ENCODE measurements at regions not wholly inside any gene's neighbourhood (a gene's known extent, or its start where the extent isn't known, plus 50 kb on each side); places are given as distances from the start of the nearest gene placed in this dataset.

DNA sequence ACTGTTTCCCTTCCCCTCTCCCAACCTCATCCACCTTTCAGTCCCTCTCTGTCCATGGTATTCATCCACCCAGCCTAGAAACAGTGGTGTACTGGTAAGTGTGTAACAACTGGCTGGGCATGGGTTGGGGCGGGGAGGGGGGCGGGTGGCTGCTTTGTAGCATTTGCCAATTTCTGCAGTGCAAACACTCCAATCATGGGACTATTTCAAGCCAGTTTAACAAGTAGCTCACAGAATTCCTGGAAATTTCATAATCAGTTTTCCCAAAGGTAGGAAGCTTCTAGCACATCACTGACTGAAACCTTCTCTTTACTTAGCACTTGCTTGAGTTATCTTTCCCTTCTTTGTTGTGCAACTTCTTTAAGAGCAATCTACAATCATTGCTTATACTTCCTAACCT is 100.8 kb upstream of the WASF3 start:
- Histone ChIP-seq H3K27me3 (ENCODE audit: control insufficient read depth, insufficient read depth, low read length) (no peaks in the 10 kb centered on the region), H3K4me1 (ENCODE audit: control insufficient read depth, insufficient read depth, low read length) (no peaks in the 10 kb centered on the region), H3K27ac (ENCODE audit: low read depth, low read length) (no peak overlapping the region), H3K4me3 (ENCODE audit: low read length) (no peak overlapping the region), H3K9ac (ENCODE audit: low read length) (no peak overlapping the region), H3K36me3 (ENCODE audit: control insufficient read depth, insufficient read depth, low read length) (no peaks in the 10 kb centered on the region)

DNA sequence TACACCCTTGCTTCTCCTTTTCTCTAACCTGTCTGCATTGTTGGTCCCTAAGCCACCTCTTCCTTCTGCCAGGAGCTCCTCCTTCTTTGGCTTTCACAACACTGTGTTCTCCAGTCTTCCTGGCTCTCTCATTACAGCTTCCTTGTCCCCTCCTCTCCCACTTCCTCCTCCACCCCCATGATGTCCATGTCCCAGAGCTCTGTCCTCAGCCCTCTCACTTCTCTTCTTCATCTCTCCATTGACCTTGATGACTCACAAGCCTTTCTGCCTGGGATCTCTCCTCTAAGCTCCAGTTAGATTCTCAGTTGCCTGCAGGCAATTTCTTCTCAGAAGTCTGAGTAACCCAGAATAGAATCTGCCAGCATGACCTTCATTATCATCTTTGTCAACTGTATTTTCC is 100.3 kb upstream of the WASF3 start:
- Histone ChIP-seq H3K4me3 (ENCODE audit: low read length) (no peak overlapping the region), H3K36me3 (ENCODE audit: control insufficient read depth, insufficient read depth, low read length) (no peaks in the 10 kb centered on the region), H3K27me3 (ENCODE audit: control insufficient read depth, insufficient read depth, low read length) (no peaks in the 10 kb centered on the region), H3K27ac (ENCODE audit: low read depth, low read length) (no peak overlapping the region), H3K4me1 (ENCODE audit: control insufficient read depth, insufficient read depth, low read length) (no peaks in the 10 kb centered on the region), H3K9ac (ENCODE audit: low read length) (no peak overlapping the region)

DNA sequence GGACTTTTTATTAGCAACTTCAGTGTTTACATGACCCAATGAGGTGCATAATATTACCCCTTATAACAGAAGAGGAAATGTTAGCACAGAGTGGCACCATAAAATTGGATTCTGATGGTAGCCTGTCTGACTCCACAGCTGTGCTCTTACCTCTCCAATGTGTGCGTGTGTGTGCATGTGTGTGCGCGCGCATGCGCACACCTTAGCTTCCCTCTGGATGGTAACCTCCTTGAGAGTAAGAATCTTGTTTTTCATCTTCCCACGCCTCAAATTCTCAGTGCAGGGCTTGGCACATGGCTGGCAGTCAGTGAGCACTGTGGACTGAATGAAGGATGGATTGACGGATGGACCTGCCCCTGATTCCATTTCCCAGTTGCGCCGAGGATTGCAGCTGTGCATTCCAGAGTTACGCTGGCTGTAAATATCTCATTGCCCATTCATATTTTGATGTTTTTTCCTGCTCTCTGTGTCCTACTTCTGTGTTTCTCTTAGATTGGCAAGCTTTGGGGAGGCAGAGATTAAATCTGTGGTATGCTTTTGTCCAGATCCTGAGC is 99.2 kb upstream of the WASF3 start:
- H3K4me1 ChIP-seq (ENCODE audit: control insufficient read depth, insufficient read depth, low read length), result no peaks in the 10 kb centered on the region
- H3K27ac ChIP-seq (ENCODE audit: low read depth, low read length), result no peak overlapping the region
- no peaks in the 10 kb centered on the region for H3K36me3 ChIP-seq (ENCODE audit: control insufficient read depth, insufficient read depth, low read length)
- no peaks in the 10 kb centered on the region for H3K27me3 ChIP-seq (ENCODE audit: control insufficient read depth, insufficient read depth, low read length)
- H3K4me3 ChIP-seq (ENCODE audit: low read length), result no peak overlapping the region
- H3K9ac ChIP-seq (ENCODE audit: low read length), result no peak overlapping the region

DNA sequence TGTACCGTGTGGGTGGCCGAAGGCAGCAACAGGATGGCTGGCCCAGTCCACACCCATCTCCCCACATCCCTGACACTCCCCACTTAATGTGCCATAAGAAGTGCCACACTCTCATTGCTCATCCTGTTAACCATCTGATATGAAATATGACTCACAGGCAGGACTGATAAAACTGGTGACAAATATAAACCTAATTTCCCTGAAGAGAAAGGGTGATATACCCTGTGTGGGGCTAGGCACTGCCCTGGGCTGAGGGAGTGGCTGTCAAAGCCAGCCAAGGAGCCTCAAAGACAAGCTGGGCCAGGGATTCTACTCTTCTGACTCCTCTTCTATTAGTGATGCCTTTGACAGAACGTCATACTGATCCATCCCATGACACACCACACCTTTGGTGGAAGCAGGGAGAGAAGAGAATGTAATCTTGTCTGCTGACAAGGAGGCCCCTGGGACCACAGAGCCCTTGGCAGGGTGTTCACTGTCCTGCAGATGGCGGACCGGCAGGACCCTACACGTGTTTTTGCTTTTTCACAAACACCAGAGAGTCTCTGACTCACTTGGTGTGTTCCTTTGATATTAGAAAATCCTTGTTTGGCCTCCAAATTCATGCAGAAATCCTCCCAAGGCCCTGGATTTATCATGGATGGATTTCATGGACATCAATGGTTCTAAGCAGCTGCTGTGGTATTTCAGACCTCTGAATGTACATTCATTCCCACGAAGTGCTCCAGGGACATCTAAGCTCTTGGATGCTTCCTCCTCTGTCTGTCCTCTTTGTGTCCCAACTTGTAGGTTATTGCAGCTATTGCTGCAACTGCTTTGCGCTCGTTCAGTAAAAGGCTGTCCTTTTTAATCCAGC is 98.0 kb upstream of the WASF3 start:
- Histone ChIP-seq H3K27ac (ENCODE audit: low read depth, low read length) (no peak overlapping the region), H3K4me1 (ENCODE audit: control insufficient read depth, insufficient read depth, low read length) (no peaks in the 10 kb centered on the region), H3K36me3 (ENCODE audit: control insufficient read depth, insufficient read depth, low read length) (no peaks in the 10 kb centered on the region), H3K4me3 (ENCODE audit: low read length) (no peak overlapping the region), H3K27me3 (ENCODE audit: control insufficient read depth, insufficient read depth, low read length) (no peaks in the 10 kb centered on the region), H3K9ac (ENCODE audit: low read length) (no peak overlapping the region)

DNA sequence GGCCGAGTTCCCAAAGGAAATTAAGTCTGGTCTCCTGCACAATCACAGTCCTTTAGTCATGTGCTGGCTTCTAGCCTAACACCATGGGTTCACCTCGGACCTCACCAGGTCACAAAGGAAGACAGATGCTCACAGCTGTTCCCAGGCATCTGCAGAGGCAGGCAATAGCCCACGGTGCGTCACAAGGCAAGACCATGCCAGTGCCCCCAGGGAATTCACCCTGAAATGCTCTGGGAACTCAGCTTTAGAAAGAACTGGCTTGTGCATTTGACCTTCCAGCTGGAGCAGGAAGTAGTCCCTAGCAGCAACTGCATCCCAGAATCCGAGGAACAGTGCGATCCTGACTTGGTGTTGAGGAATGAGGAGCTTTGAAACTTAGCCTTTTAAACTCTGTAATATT is 96.8 kb upstream of the WASF3 start:
- H3K9ac ChIP-seq (ENCODE audit: low read length), result no peak overlapping the region
- no peaks in the 10 kb centered on the region for H3K4me1 ChIP-seq (ENCODE audit: control insufficient read depth, insufficient read depth, low read length)
- H3K27me3 ChIP-seq (ENCODE audit: control insufficient read depth, insufficient read depth, low read length), result no peaks in the 10 kb centered on the region
- H3K4me3 ChIP-seq (ENCODE audit: low read length), result no peak overlapping the region
- no peak overlapping the region for H3K27ac ChIP-seq (ENCODE audit: low read depth, low read length)
- no peaks in the 10 kb centered on the region for H3K36me3 ChIP-seq (ENCODE audit: control insufficient read depth, insufficient read depth, low read length)

DNA sequence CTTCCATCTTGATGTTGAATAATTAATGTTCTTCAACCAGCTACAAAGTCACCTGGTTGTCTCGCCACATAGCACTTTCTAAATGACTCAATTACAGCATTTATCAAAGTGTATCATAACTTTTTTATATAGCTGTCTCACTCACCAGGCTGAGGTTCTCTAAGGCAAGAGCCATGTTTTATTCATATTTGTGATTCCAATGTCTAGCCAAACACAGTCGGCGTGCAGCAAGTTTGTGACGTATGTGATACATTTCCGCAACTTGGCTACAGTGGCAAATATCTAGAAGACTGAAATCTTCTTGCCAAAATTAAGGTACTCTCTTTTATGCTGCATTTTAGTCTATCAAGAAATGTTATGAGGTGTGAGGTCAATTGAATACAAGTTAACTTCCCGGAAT is 94.2 kb upstream of the WASF3 start:
- no peaks in the 10 kb centered on the region for H3K27me3 ChIP-seq (ENCODE audit: control insufficient read depth, insufficient read depth, low read length)
- H3K27ac ChIP-seq (ENCODE audit: low read depth, low read length), result no peak overlapping the region
- no peaks in the 10 kb centered on the region for H3K4me1 ChIP-seq (ENCODE audit: control insufficient read depth, insufficient read depth, low read length)
- no peaks in the 10 kb centered on the region for H3K36me3 ChIP-seq (ENCODE audit: control insufficient read depth, insufficient read depth, low read length)
- no peak overlapping the region for H3K4me3 ChIP-seq (ENCODE audit: low read length)
- no peak overlapping the region for H3K9ac ChIP-seq (ENCODE audit: low read length)

DNA sequence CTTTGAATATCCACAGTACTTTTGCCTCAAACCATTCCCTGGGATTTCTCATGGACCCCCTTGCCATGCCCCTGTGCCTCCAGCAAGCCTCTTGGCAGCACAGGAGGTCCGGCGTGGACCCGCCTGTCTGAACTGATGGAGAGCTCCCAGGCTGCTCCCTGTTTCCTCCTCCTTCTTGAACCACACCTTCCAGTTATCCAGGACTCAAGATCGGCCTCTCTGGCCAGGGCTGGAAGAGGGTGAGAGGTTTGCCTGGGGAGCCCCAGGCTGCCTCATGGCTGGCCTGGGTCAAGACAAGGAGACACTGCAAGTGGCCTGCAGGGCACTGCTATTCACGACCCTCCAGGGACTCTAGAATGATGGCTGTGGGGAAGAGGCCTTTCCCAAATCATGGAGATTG is 93.6 kb upstream of the WASF3 start:
- Histone ChIP-seq H3K4me1 (ENCODE audit: control insufficient read depth, insufficient read depth, low read length) (no peaks in the 10 kb centered on the region), H3K27me3 (ENCODE audit: control insufficient read depth, insufficient read depth, low read length) (no peaks in the 10 kb centered on the region), H3K36me3 (ENCODE audit: control insufficient read depth, insufficient read depth, low read length) (no peaks in the 10 kb centered on the region), H3K27ac (ENCODE audit: low read depth, low read length) (no peak overlapping the region), H3K9ac (ENCODE audit: low read length) (no peak overlapping the region), H3K4me3 (ENCODE audit: low read length) (no peak overlapping the region)

DNA sequence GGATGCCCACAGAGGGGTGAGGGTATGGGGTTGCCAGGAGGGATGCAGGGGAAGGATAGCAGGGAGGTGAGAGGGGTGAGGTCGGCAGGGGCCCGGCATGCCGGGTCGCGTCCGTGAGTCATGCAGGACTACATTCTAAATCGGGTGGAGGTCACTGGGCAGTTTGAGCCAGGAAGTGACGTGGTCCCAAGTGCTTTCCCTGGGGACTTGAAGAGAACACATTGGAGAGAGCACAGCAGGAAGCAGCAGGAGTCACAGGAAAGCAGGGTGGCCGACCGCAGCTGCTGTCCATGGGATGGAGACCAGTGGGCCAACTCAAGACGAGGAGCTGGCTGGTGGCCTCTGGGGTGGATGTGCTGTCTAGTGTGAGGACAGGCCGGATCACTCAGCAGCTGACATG is 92.0 kb upstream of the WASF3 start:
- H3K4me1 ChIP-seq (ENCODE audit: control insufficient read depth, insufficient read depth, low read length), result no peaks in the 10 kb centered on the region
- H3K27me3 ChIP-seq (ENCODE audit: control insufficient read depth, insufficient read depth, low read length), result no peaks in the 10 kb centered on the region
- no peak overlapping the region for H3K27ac ChIP-seq (ENCODE audit: low read depth, low read length)
- no peak overlapping the region for H3K4me3 ChIP-seq (ENCODE audit: low read length)
- no peak overlapping the region for H3K9ac ChIP-seq (ENCODE audit: low read length)
- no peaks in the 10 kb centered on the region for H3K36me3 ChIP-seq (ENCODE audit: control insufficient read depth, insufficient read depth, low read length)

DNA sequence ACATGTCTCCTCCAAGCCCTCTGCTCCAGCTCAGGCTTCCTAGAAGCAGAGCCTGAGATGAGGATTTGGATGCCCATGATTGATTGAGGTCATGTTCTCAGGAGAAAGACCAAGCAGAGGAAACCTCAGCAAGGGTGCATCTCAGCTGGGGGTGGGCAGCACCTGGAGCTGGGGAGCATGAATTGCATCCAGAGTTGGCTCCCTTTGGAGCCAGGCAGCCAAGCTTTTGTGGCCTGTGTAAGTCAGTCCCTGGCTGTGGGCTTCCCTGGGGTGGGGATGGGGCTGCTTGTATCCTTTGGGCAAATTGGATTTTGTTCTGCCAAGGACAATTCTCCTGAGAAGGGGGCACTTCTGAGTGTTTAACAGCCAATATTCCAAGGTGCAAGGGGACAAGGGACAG is 91.5 kb upstream of the WASF3 start:
- H3K27ac ChIP-seq (ENCODE audit: low read depth, low read length), result no peak overlapping the region
- no peaks in the 10 kb centered on the region for H3K27me3 ChIP-seq (ENCODE audit: control insufficient read depth, insufficient read depth, low read length)
- no peaks in the 10 kb centered on the region for H3K36me3 ChIP-seq (ENCODE audit: control insufficient read depth, insufficient read depth, low read length)
- no peak overlapping the region for H3K9ac ChIP-seq (ENCODE audit: low read length)
- no peaks in the 10 kb centered on the region for H3K4me1 ChIP-seq (ENCODE audit: control insufficient read depth, insufficient read depth, low read length)
- no peak overlapping the region for H3K4me3 ChIP-seq (ENCODE audit: low read length)

DNA sequence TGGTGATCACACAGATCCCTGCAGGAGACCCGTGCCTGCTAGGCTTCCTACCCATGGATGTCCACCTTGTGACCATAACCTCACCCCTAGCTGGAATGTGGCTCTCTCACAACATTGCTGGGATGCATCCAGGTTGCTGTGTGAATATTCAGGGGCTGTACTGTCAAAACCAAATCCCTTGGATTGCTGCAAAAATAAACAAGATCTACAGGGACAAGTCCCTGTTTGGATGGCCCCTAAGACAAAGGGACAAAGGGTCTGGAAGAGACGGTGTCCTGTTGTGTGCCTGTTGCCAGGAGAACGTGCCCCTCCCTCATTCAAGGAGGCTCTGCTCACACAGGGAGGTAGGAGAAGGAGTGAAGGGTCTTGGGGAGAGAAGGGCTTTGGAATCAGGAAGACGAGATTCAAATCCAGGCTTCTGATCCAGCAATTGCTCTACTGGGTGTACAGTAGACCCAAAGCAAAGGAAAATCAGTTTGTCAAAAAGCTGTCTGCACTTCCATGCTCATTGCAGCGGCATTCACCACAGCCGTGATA is 89.2 kb upstream of the WASF3 start:
- Histone ChIP-seq H3K36me3 (ENCODE audit: control insufficient read depth, insufficient read depth, low read length) (no peaks in the 10 kb centered on the region), H3K4me3 (ENCODE audit: low read length) (no peak overlapping the region), H3K27ac (ENCODE audit: low read depth, low read length) (no peak overlapping the region), H3K9ac (ENCODE audit: low read length) (no peak overlapping the region), H3K27me3 (ENCODE audit: control insufficient read depth, insufficient read depth, low read length) (no peaks in the 10 kb centered on the region), H3K4me1 (ENCODE audit: control insufficient read depth, insufficient read depth, low read length) (no peaks in the 10 kb centered on the region)

DNA sequence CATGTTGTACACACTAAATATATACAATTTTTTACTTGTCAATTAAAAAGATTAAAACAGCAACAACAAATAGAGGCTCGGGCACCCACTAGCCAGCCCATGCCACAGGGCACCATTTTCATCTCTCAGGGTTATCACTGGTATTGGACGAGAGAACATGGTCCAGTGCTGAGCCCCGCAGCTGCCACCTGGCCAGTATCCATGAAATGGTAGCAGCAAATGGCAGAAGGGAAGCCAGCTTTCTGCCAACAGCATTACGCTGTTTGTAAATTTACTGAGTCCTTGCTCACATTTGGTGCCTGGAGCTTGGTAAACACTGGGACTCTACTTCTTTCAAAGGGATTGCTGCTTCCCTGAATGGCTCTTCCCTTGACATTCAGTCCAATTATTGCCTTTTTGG is 87.9 kb upstream of the WASF3 start:
- Histone ChIP-seq H3K9ac (ENCODE audit: low read length) (no peak overlapping the region), H3K4me1 (ENCODE audit: control insufficient read depth, insufficient read depth, low read length) (no peaks in the 10 kb centered on the region), H3K4me3 (ENCODE audit: low read length) (no peak overlapping the region), H3K27ac (ENCODE audit: low read depth, low read length) (no peak overlapping the region), H3K27me3 (ENCODE audit: control insufficient read depth, insufficient read depth, low read length) (no peaks in the 10 kb centered on the region), H3K36me3 (ENCODE audit: control insufficient read depth, insufficient read depth, low read length) (no peaks in the 10 kb centered on the region)

DNA sequence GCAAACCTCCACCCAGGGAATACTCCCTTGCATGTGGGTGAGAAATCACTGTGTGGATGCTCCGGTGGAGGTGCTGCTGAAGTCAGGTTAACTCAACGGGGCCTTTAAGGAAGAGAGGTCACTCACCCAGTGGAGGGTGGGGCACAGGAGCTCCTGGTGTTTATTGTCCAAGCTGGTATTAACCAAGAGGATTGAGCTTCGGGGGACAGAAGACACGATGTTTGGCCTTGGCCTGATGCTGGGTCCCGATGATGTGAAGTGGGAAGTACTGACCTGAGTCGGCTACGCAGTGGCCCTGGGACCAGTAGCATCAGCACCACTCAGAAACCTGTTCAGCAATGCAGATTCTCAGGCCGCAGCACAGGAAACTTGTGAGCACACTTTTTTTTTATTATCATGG is 85.7 kb upstream of the WASF3 start:
- no peak overlapping the region for H3K27ac ChIP-seq (ENCODE audit: low read depth, low read length)
- no peaks in the 10 kb centered on the region for H3K36me3 ChIP-seq (ENCODE audit: control insufficient read depth, insufficient read depth, low read length)
- H3K4me1 ChIP-seq (ENCODE audit: control insufficient read depth, insufficient read depth, low read length), result no peaks in the 10 kb centered on the region
- H3K4me3 ChIP-seq (ENCODE audit: low read length), result no peak overlapping the region
- H3K27me3 ChIP-seq (ENCODE audit: control insufficient read depth, insufficient read depth, low read length), result no peaks in the 10 kb centered on the region
- H3K9ac ChIP-seq (ENCODE audit: low read length), result no peak overlapping the region

All from rectal smooth muscle tissue (tissue), 1 donor.